K562 (cell line): ENCODE measurements at regions not wholly inside any gene's neighbourhood (a gene's known extent, or its start where the extent isn't known, plus 50 kb on each side); places are given as distances from the start of the nearest gene placed in this dataset.

ENCODE experiments used
- ATAC-seq: fragments of 200-7000 bp; cut with Tn5 transposase; 3 replicates; pipeline ENCODE4 v1.9.1; 2020; ENCODE audit warnings: moderate library complexity
- BruUV-seq: library from RNA; stranded (reverse); fragments of 400-500 nt; replicated peaks from 2 replicates; lab custom pipeline; 2021; lab: Mats Ljungman, UMichigan
- CTCF ChIA-PET: fragments of 300-600 bp; formaldehyde crosslinking; extraction: SDS; loops from one replicate; lab custom pipeline; 2021; ENCODE audit warnings: low intra/inter-chr PET ratio; lab: Yijun Ruan, JAX
- POLR2A ChIA-PET: fragments of 300-600, 350-650 bp; sonication (Branson Sonifier 250); formaldehyde crosslinking; extraction: SDS; loops from one replicate; lab custom pipeline; 2021; ENCODE audit warnings: antibody characterized with exemption, inconsistent platforms; lab: Yijun Ruan, JAX
- DNase-seq, 4 experiments: peaks; one replicate each; pipeline versions ENCODE4 v3.0.0 to v3.0.0-alpha.2; 2011 to 2018; ENCODE audit warnings: low spot score in 3 of 4, mixed read lengths in 3 of 4; ENCODE audit errors: extremely low read depth in 1 of 4
- FAIRE-seq: peaks from 2 replicates; lab custom pipeline; 2011; peaks lifted over from hg19 to GRCh38; lab: Jason Lieb, UNC
- H2AFZ ChIP-seq: 2 replicates; pipeline ENCODE4 v1.6.0; 2011; ENCODE audit warnings: low read depth, low read length, control low read depth, inconsistent platforms
- H3K27ac ChIP-seq: fragments of 200-600 bp; 3 replicates; pipeline ENCODE4 v1.8.0; 2011; ENCODE audit warnings: low read depth, mild to moderate bottlenecking, control low read depth, inconsistent platforms, low read length, moderate library complexity, mixed read lengths; ENCODE audit errors: extremely low read depth
- H3K27me3 ChIP-seq, 2 experiments: fragments of 300-600 bp in 1 of 2; 2 replicates in 1 of 2; 3 replicates in 1 of 2; pipeline versions ENCODE4 v1.6.0 to v1.8.0; 2011; ENCODE audit warnings: inconsistent platforms in 2 of 2, low read length in 2 of 2, mild to moderate bottlenecking in 1 of 2, mixed read lengths in 1 of 2, moderate library complexity in 1 of 2; ENCODE audit not compliant: control insufficient read depth in 2 of 2, insufficient read depth in 2 of 2
- H3K36me3 ChIP-seq: fragments of 300-600 bp; 3 replicates; pipeline ENCODE4 v1.8.0; 2011; ENCODE audit warnings: mild to moderate bottlenecking, low read length, inconsistent platforms; ENCODE audit not compliant: control insufficient read depth, insufficient read depth
- H3K4me1 ChIP-seq, 2 experiments: fragments of 200-600 bp in 1 of 2; replicated peaks in 1 of 2; 2 replicates in 1 of 2; 3 replicates in 1 of 2; pipeline versions ENCODE4 v1.5.1 to v1.8.0; 2011; ENCODE audit warnings: inconsistent platforms in 2 of 2, low read length in 2 of 2, mild to moderate bottlenecking in 1 of 2, mixed read lengths in 1 of 2, moderate library complexity in 1 of 2; ENCODE audit not compliant: control insufficient read depth in 2 of 2, insufficient read depth in 2 of 2
- H3K4me2 ChIP-seq: 2 replicates; pipeline ENCODE4 v1.6.1; 2011; ENCODE audit warnings: low read length, control low read depth, inconsistent platforms, mixed read lengths; ENCODE audit not compliant: insufficient read depth
- H3K4me3 ChIP-seq: fragments of 200-600 bp; sonication (generic), shearing (Covaris generic); 2 replicates; pipeline ENCODE4 v1.5.1; 2016; ENCODE audit warnings: control low read depth, inconsistent platforms
- H3K79me2 ChIP-seq: fragments of 200-600 bp; 3 replicates; pipeline ENCODE4 v1.8.0; 2011; ENCODE audit warnings: low read length, inconsistent platforms; ENCODE audit not compliant: control insufficient read depth, insufficient read depth
- H3K9ac ChIP-seq, 2 experiments: 2 replicates each; pipeline versions ENCODE4 v1.6.0 to v1.6.1; 2011; ENCODE audit warnings: low read depth in 2 of 2, low read length in 2 of 2, control low read depth in 1 of 2, inconsistent platforms in 1 of 2, mild to moderate bottlenecking in 1 of 2, mixed read lengths in 1 of 2; ENCODE audit not compliant: insufficient read depth in 1 of 2
- H3K9me1 ChIP-seq: one replicate; pipeline ENCODE4 v1.6.0; 2011; ENCODE audit warnings: inconsistent platforms, mild to moderate bottlenecking, low read length, moderate library complexity; ENCODE audit not compliant: control insufficient read depth, insufficient read depth
- H3K9me3 ChIP-seq: replicated peaks from 2 replicates; pipeline ENCODE4 v1.5.1; 2011; ENCODE audit warnings: low read depth, low read length, inconsistent platforms; ENCODE audit not compliant: control insufficient read depth, insufficient read depth
- H4K20me1 ChIP-seq: replicated peaks from 2 replicates; pipeline ENCODE4 v1.6.1; 2011; ENCODE audit warnings: low read length, inconsistent platforms, mixed read lengths; ENCODE audit not compliant: control insufficient read depth, insufficient read depth
- ATF1 ChIP-seq, 2 experiments: fragments of 450-650 bp in 1 of 2; IDR thresholded peaks; 2 replicates each; pipeline ENCODE4 v1.6.1; 2016; ENCODE audit warnings: missing compliant biosample characterization in 1 of 2, missing genetic modification characterization in 1 of 2
- CBFA2T2 ChIP-seq: fragments of 450-650 bp; conservative IDR thresholded peaks from 2 replicates; pipeline ENCODE4 v1.6.1; 2017; ENCODE audit warnings: mild to moderate bottlenecking
- CCNT2 ChIP-seq: IDR thresholded peaks from 2 replicates; pipeline ENCODE4 v1.6.1; 2011; ENCODE audit warnings: borderline replicate concordance, low read depth, mild to moderate bottlenecking, moderate library complexity, mixed read lengths, low read length; ENCODE audit not compliant: insufficient read length; ENCODE audit errors: extremely low read depth
- MAZ ChIP-seq, 2 experiments: fragments of 450-650 bp in 1 of 2; sonication (generic) in 1 of 2; formaldehyde crosslinking; IDR thresholded peaks in 1 of 2; conservative IDR thresholded peaks in 1 of 2; 2 replicates each; pipeline versions ENCODE4 v1.4.0 to v1.5.0; 2020; ENCODE audit warnings: mild to moderate bottlenecking in 1 of 2, missing genetic modification reagents in 1 of 2
- MCM7 ChIP-seq, 2 experiments: fragments of 450-650 bp; IDR thresholded peaks; 2 replicates each; pipeline ENCODE4 v1.6.1; 2016 to 2018
- MLLT1 ChIP-seq, 2 experiments: fragments of 450-650 bp; IDR thresholded peaks; 2 replicates each; pipeline ENCODE4 v1.6.1; 2016
- MYNN ChIP-seq, 2 experiments: sonication (generic); formaldehyde crosslinking in 1 of 2; IDR thresholded peaks; 2 replicates each; pipeline versions ENCODE4 v1.5.0 to v1.6.1; 2016 to 2020; ENCODE audit warnings: antibody characterized with exemption in 1 of 2, missing genetic modification reagents in 1 of 2
- SLC30A9 ChIP-seq: fragments of 250-450 bp; sonication (Bioruptor Pico); IDR thresholded peaks from 2 replicates; pipeline ENCODE4 v1.8.0; 2022; ENCODE audit warnings: mild to moderate bottlenecking, moderate library complexity
- WGBS: fragments of 100-300 bp; shearing (Covaris generic); methylation state at CpG from one replicate; pipeline ENCODE4 v1.1.6; 2016; ENCODE audit warnings: low coverage, mixed read lengths; ENCODE audit not compliant: insufficient coverage; ENCODE audit errors: missing lambda C conversion rate; 5-methylcytosine and 5-hydroxymethylcytosine counted together
- in situ Hi-C: fragments of 300-500 bp; cut with MboI; formaldehyde crosslinking; loops from 4 replicates; pipeline ENCODE4 v1.15.0; 2018; ENCODE audit warnings: inconsistent platforms, mixed read lengths
- intact Hi-C: fragments of 100-400 bp; cut with micrococcal nuclease; formaldehyde crosslinking; loops from 2 replicates; pipeline ENCODE4 v1.14.2; 2022
- TF ChIP-seq, protein P1 (sequence below): sonication (generic); formaldehyde crosslinking; IDR thresholded peaks from 2 replicates; pipeline ENCODE4 v1.8.0; 2022; ENCODE audit warnings: missing genetic modification reagents, mild to moderate bottlenecking, borderline replicate concordance
- TF ChIP-seq, protein P2 (sequence below), 2 experiments: fragments of 450-650 bp; IDR thresholded peaks; 2 replicates each; pipeline ENCODE4 v1.6.1; 2018; ENCODE audit warnings: mild to moderate bottlenecking in 2 of 2, low read depth in 1 of 2; ENCODE audit not compliant: partially characterized antibody in 2 of 2

GRCh38 chr15:58249646-58250312 lies 111.6 kb downstream of the AQP9 start:
- WGBS = 11% methylated on average over 8 of the region's 8 CpGs
- TF ChIP-seq MLLT1 (IDR thresholded peaks at IDR 0.05) (no peak), CBFA2T2 (0 out of 2 replicates have a peak, but pooled peaks have one; percentile 53), MAZ (CRISPR knock-in tag; conservative IDR thresholded peaks at IDR 0.05 in 1 of 2, IDR thresholded peaks at IDR 0.05 in 1 of 2) (0 out of 4 replicates have a peak, but pooled peaks of 1 of the 2 experiments have one; percentile 16), ATF1 (CRISPR knock-in tag; IDR thresholded peaks at IDR 0.05) (no peak), ATF1 (tag; IDR thresholded peaks at IDR 0.05) (peak; percentile 59), MCM7 (IDR thresholded peaks at IDR 0.05) (no peak), CCNT2 (no peak), SLC30A9 (CRISPR knock-in tag) (no peak), MYNN (IDR thresholded peaks at IDR 0.05) (no peak), MYNN (CRISPR knock-in tag; IDR thresholded peaks at IDR 0.05) (no peak)
- TF ChIP-seq, protein P1, sequence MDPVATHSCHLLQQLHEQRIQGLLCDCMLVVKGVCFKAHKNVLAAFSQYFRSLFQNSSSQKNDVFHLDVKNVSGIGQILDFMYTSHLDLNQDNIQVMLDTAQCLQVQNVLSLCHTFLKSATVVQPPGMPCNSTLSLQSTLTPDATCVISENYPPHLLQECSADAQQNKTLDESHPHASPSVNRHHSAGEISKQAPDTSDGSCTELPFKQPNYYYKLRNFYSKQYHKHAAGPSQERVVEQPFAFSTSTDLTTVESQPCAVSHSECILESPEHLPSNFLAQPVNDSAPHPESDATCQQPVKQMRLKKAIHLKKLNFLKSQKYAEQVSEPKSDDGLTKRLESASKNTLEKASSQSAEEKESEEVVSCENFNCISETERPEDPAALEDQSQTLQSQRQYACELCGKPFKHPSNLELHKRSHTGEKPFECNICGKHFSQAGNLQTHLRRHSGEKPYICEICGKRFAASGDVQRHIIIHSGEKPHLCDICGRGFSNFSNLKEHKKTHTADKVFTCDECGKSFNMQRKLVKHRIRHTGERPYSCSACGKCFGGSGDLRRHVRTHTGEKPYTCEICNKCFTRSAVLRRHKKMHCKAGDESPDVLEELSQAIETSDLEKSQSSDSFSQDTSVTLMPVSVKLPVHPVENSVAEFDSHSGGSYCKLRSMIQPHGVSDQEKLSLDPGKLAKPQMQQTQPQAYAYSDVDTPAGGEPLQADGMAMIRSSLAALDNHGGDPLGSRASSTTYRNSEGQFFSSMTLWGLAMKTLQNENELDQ (CRISPR knock-in tag) = no peak
- TF ChIP-seq, protein P2, sequence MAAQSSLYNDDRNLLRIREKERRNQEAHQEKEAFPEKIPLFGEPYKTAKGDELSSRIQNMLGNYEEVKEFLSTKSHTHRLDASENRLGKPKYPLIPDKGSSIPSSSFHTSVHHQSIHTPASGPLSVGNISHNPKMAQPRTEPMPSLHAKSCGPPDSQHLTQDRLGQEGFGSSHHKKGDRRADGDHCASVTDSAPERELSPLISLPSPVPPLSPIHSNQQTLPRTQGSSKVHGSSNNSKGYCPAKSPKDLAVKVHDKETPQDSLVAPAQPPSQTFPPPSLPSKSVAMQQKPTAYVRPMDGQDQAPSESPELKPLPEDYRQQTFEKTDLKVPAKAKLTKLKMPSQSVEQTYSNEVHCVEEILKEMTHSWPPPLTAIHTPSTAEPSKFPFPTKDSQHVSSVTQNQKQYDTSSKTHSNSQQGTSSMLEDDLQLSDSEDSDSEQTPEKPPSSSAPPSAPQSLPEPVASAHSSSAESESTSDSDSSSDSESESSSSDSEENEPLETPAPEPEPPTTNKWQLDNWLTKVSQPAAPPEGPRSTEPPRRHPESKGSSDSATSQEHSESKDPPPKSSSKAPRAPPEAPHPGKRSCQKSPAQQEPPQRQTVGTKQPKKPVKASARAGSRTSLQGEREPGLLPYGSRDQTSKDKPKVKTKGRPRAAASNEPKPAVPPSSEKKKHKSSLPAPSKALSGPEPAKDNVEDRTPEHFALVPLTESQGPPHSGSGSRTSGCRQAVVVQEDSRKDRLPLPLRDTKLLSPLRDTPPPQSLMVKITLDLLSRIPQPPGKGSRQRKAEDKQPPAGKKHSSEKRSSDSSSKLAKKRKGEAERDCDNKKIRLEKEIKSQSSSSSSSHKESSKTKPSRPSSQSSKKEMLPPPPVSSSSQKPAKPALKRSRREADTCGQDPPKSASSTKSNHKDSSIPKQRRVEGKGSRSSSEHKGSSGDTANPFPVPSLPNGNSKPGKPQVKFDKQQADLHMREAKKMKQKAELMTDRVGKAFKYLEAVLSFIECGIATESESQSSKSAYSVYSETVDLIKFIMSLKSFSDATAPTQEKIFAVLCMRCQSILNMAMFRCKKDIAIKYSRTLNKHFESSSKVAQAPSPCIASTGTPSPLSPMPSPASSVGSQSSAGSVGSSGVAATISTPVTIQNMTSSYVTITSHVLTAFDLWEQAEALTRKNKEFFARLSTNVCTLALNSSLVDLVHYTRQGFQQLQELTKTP (IDR thresholded peaks at IDR 0.05; ENCODE audit: low read depth in 1 of 2, partially characterized antibody in 2 of 2) = no peak

More at GRCh38 chr15:58249646-58250312, 111.6 kb downstream of the AQP9 start:
- POLR2A ChIA-PET = no interaction called here
- FAIRE-seq (peak; percentile 19), ATAC-seq (no peak), DNase-seq (peak in 1 of 4 experiments; percentile 15)
- Histone ChIP-seq H3K79me2 (no peaks in the 10 kb centered on the region), H2AFZ (peak overlapping the region; percentile 53), H3K36me3 (no peaks in the 10 kb centered on the region), H3K4me3 (no peak overlapping the region), H3K9me3 (no peaks in the 10 kb centered on the region), H3K4me1 (peaks cover 0 to 9% of the 10 kb centered on the region in 2 experiments; a peak in 3 of 5 replicates), H3K27me3 (no peaks in the 10 kb centered on the region), H3K9ac (no peak overlapping the region), H3K9me1 (no peaks in the 10 kb centered on the region), H3K27ac (no peak overlapping the region), H4K20me1 (no peaks in the 10 kb centered on the region), H3K4me2 (peak overlapping the region; percentile 23)
- no TSS peak for BruUV-seq
- CTCF ChIA-PET = no interaction called here
- intact Hi-C loops (no loop called here), in situ Hi-C loops (loop anchor here (10.0 kb wide), 1 partner anchor 385 kb away; no protein-coding TSS in a partner anchor)
